Transverse colon (tissue), 4 donors: ENCODE measurements at regions not wholly inside any gene's neighbourhood (a gene's known extent, or its start where the extent isn't known, plus 50 kb on each side); places are given as distances from the start of the nearest gene placed in this dataset.

Source experiments
- DNase-seq: peaks from one replicate; pipeline ENCODE4 v3.0.0-alpha.2; 2019
- H3K27ac ChIP-seq, 4 donors: fragments of 200-600 bp; sonication (generic); 2 replicates each; pipeline ENCODE4 v1.5.1; 2016 to 2018; ENCODE audit warnings: inconsistent platforms in 4 of 4
- H3K27me3 ChIP-seq: fragments of 200-600 bp; sonication (generic); 2 replicates; pipeline ENCODE4 v1.5.1; 2017; ENCODE audit warnings: inconsistent platforms
- H3K36me3 ChIP-seq, 4 donors: fragments of 200-600 bp; sonication (generic); 2 replicates each; pipeline ENCODE4 v1.5.1; 2017 to 2019; ENCODE audit warnings: inconsistent platforms in 4 of 4
- H3K4me1 ChIP-seq, 4 donors: fragments of 200-600 bp; sonication (generic); 2 replicates each; pipeline ENCODE4 v1.5.1; 2017 to 2020; ENCODE audit warnings: inconsistent platforms in 4 of 4
- H3K4me3 ChIP-seq, 4 donors: fragments of 200-600 bp; sonication (generic); 1 replicate in 1 of 4; 2 replicates in 3 of 4; pipeline versions ENCODE4 v1.5.1 to v1.6.1; 2017 to 2019; ENCODE audit warnings: inconsistent platforms in 4 of 4
- H3K9me3 ChIP-seq, 2 donors: fragments of 200-600 bp; sonication (generic); 2 replicates each; pipeline ENCODE4 v1.5.1; 2017 to 2019; ENCODE audit warnings: inconsistent platforms in 2 of 2
- EP300 ChIP-seq: sonication (generic); formaldehyde crosslinking; IDR thresholded peaks from one replicate; pipeline ENCODE4 v1.6.1; 2017; ENCODE audit warnings: antibody characterized with exemption, low read depth
- POLR2A ChIP-seq: fragments of 450-650 bp; IDR thresholded peaks from one replicate; pipeline ENCODE4 v1.6.1; 2016; ENCODE audit warnings: antibody characterized with exemption, mild to moderate bottlenecking, moderate library complexity
- POLR2AphosphoS5 ChIP-seq, 3 donors: sonication (generic); formaldehyde crosslinking; IDR thresholded peaks; one replicate each; pipeline ENCODE4 v1.6.1; 2016; ENCODE audit warnings: antibody characterized with exemption in 3 of 3
- WGBS, 2 donors: methylation state at CpG; one replicate each; pipeline ENCODE4 v1.1.5; 2018; ENCODE audit warnings: low coverage in 1 of 2; 5-methylcytosine and 5-hydroxymethylcytosine counted together
- in situ Hi-C, 4 donors: fragments of 200-750 bp; cut with MboI; loops; one replicate each; pipeline versions ENCODE4 v1.15.0 to v1.15.1; 2017; ENCODE audit warnings: low sequenced_read_pairs in 3 of 4, low pct_ligation_motif_present in 1 of 4, low pct_unique_long_range_greater_than_20kb in 1 of 4
- intact Hi-C: fragments of 100-400 bp; cut with DNase I; formaldehyde crosslinking; loops from one replicate; pipeline ENCODE4 v1.15.1; 2023; ENCODE audit warnings: low total_unique reads
- TF ChIP-seq, protein P1 (sequence below), 5 experiments: fragments of 200-600 bp in 3 of 5; fragments of 450-650 bp in 2 of 5; sonication (generic) in 3 of 5; IDR thresholded peaks; 1 replicate in 2 of 5; 2 replicates in 3 of 5; pipeline ENCODE4 v1.5.1; 2016 to 2017; ENCODE audit warnings: antibody characterized with exemption in 5 of 5, inconsistent platforms in 3 of 5, mild to moderate bottlenecking in 2 of 5, moderate library complexity in 1 of 5

GRCh38 chr4:179618966-179619365, 2176.7 kb upstream of the AGA start:
- in situ Hi-C loops, result no loop called here
- Histone ChIP-seq H3K27me3 (no peaks in the 10 kb centered on the region), H3K4me3 (no peak overlapping the region), H3K36me3 (no peaks in the 10 kb centered on the region), H3K9me3 (no peaks in the 10 kb centered on the region), H3K4me1 (no peaks in the 10 kb centered on the region), H3K27ac (no peak overlapping the region)
- WGBS, 2 donors, result 63 to 74% methylated on average over 1 of the region's 1 CpG
- intact Hi-C loops, result no loop called here
- TF ChIP-seq EP300, result no peak
- TF ChIP-seq POLR2A, result no peak
- no peak for TF ChIP-seq POLR2AphosphoS5 (IDR thresholded peaks at IDR 0.05)
- TF ChIP-seq, protein P1, sequence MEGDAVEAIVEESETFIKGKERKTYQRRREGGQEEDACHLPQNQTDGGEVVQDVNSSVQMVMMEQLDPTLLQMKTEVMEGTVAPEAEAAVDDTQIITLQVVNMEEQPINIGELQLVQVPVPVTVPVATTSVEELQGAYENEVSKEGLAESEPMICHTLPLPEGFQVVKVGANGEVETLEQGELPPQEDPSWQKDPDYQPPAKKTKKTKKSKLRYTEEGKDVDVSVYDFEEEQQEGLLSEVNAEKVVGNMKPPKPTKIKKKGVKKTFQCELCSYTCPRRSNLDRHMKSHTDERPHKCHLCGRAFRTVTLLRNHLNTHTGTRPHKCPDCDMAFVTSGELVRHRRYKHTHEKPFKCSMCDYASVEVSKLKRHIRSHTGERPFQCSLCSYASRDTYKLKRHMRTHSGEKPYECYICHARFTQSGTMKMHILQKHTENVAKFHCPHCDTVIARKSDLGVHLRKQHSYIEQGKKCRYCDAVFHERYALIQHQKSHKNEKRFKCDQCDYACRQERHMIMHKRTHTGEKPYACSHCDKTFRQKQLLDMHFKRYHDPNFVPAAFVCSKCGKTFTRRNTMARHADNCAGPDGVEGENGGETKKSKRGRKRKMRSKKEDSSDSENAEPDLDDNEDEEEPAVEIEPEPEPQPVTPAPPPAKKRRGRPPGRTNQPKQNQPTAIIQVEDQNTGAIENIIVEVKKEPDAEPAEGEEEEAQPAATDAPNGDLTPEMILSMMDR (IDR thresholded peaks at IDR 0.05), result no peak
- no peak for DNase-seq

DNA sequence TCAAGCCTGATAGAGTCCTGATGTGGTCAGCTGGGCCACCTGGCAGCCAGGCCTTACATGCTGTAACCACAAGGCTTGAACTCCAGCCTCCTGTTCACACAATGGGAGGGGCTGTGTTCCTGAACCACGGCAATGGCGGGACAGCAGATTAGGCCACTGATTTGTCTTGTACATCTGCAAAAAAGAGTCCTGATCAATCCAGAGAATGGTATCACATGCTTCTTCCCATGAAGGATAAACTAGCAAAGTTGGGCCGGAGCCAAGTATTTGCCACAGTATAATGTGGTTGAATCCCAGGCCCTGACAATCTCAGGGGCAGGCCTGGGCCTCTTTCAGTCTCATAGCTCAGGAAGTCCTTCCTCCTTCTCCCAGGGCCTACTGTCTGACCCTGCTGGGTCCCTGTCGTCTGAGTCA, 2182.5 kb upstream of the AGA start:
- Histone ChIP-seq H3K36me3 (no peaks in the 10 kb centered on the region), H3K4me3 (no peak overlapping the region), H3K27ac (no peak overlapping the region), H3K9me3 (no peaks in the 10 kb centered on the region), H3K4me1 (no peaks in the 10 kb centered on the region), H3K27me3 (no peaks in the 10 kb centered on the region)
- 63% methylated on average over 4 of the region's 4 CpGs; no CpG with 5 or more reads in 1 of the 2 donors for WGBS, 2 donors
- no peak for DNase-seq
- TF ChIP-seq POLR2AphosphoS5 (IDR thresholded peaks at IDR 0.05), result no peak
- TF ChIP-seq EP300, result no peak
- TF ChIP-seq, protein P1 (IDR thresholded peaks at IDR 0.05), result no peak
- no peak for TF ChIP-seq POLR2A
- intact Hi-C loops, result no loop called here
- in situ Hi-C loops, result no loop called here

- Histone ChIP-seq H3K4me1 (no peaks in the 10 kb centered on the region), H3K27me3 (no peaks in the 10 kb centered on the region), H3K27ac (no peak overlapping the region), H3K9me3 (no peaks in the 10 kb centered on the region), H3K36me3 (no peaks in the 10 kb centered on the region), H3K4me3 (no peak overlapping the region)
- TF ChIP-seq EP300 (no peak), POLR2AphosphoS5 (IDR thresholded peaks at IDR 0.05) (no peak), POLR2A (no peak)
- TF ChIP-seq, protein P1 (IDR thresholded peaks at IDR 0.05), result no peak
- no peak for DNase-seq
- in situ Hi-C loops, result no loop called here
- 50 to 80% methylated on average over 1 of the region's 1 CpG for WGBS, 2 donors
- intact Hi-C loops, result no loop called here
Observed at GRCh38 chr4:179625406-179625805, 2183.2 kb upstream of the AGA start.

DNA sequence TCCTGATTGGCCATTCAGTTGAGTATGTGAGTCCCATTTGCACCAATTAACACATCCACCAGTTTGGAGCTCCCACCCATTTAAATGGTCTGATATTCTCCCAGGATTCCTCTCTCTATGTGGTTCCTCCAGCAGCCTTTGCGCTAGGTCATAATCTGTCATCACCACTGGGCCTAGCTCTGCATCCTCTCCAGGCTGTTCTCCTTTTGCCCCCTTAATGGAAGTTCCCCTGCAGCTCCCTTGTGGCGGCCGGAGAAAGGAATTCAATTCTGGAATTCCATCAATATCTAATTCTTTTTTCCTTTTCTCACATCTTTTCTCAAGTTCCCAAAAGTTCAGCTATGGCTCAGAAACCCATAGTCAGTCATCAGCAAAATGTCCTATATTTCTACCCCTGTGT, 2184.4 kb upstream of the AGA start:
- no peaks in the 10 kb centered on the region for H3K36me3 ChIP-seq
- no peak for DNase-seq
- TF ChIP-seq POLR2A (no peak), EP300 (no peak), POLR2AphosphoS5 (IDR thresholded peaks at IDR 0.05) (no peak)
- TF ChIP-seq, protein P1 (IDR thresholded peaks at IDR 0.05), result no peak
- in situ Hi-C loops (no loop called here), intact Hi-C loops (no loop called here)
- no peaks in the 10 kb centered on the region for H3K9me3 ChIP-seq
- H3K4me1 ChIP-seq, result no peaks in the 10 kb centered on the region
- H3K4me3 ChIP-seq, result no peak overlapping the region
- no peaks in the 10 kb centered on the region for H3K27me3 ChIP-seq
- 72% methylated on average over 3 of the region's 3 CpGs for WGBS, 2 donors
- H3K27ac ChIP-seq, result no peak overlapping the region
